ENCODE measurements at regions not wholly inside any gene's neighbourhood (a gene's known extent, or its start where the extent isn't known, plus 50 kb on each side); places are given as distances from the start of the nearest gene placed in this dataset.

- H3K4me3 Mint-ChIP-seq (ENCODE audit: unreplicated experiment): no peak overlapping the region
- DNase-seq (ENCODE audit: unreplicated experiment): no peak
- H3K36me3 Mint-ChIP-seq (ENCODE audit: insufficient read depth, unreplicated experiment): no peaks in the 10 kb centered on the region
- TF ChIP-seq CTCF (IDR thresholded peaks at IDR 0.05; ENCODE audit: unreplicated experiment): no peak
- no peaks in the 10 kb centered on the region for H3K9me3 Mint-ChIP-seq (ENCODE audit: unreplicated experiment)
- H3K27ac Mint-ChIP-seq (ENCODE audit: low read depth, unreplicated experiment): peak overlapping the region; percentile 44
- no TSS peak for BruUV-seq (replicated peaks)
- no peaks in the 10 kb centered on the region for H3K4me1 Mint-ChIP-seq (ENCODE audit: insufficient read depth, unreplicated experiment)
- ChIA-PET CTCF (no interaction called here), POLR2A (no interaction called here)
- intact Hi-C loops (cut with micrococcal nuclease): no loop called here
- H3K27me3 Mint-ChIP-seq (ENCODE audit: insufficient read depth, unreplicated experiment): no peaks in the 10 kb centered on the region
Measured at GRCh38 chr10:65723525-65723924, 1202.3 kb upstream of the LRRTM3 start.

GRCh38 chr10:65735382-65735781 is 1190.5 kb upstream of the LRRTM3 start:
- Mint-ChIP-seq H3K4me1 (ENCODE audit: insufficient read depth, unreplicated experiment) (no peaks in the 10 kb centered on the region), H3K4me3 (ENCODE audit: unreplicated experiment) (no peak overlapping the region), H3K9me3 (ENCODE audit: unreplicated experiment) (no peaks in the 10 kb centered on the region), H3K27ac (ENCODE audit: low read depth, unreplicated experiment) (no peak overlapping the region), H3K27me3 (ENCODE audit: insufficient read depth, unreplicated experiment) (no peaks in the 10 kb centered on the region), H3K36me3 (ENCODE audit: insufficient read depth, unreplicated experiment) (no peaks in the 10 kb centered on the region)
- intact Hi-C loops (cut with micrococcal nuclease): no loop called here
- no TSS peak for BruUV-seq (replicated peaks)
- CTCF ChIA-PET: interaction anchor here (0.6 to 0.7 kb wide), 2 partner anchors 248 to 414 kb away, joined by 3 to 5 read pairs; no protein-coding TSS in a partner anchor
- TF ChIP-seq CTCF (IDR thresholded peaks at IDR 0.05; ENCODE audit: unreplicated experiment): no peak
- POLR2A ChIA-PET: no interaction called here
- no peak for DNase-seq (ENCODE audit: unreplicated experiment)

GRCh38 chr10:65742906-65743305 is 1182.9 kb upstream of the LRRTM3 start:
- no peak for TF ChIP-seq CTCF (IDR thresholded peaks at IDR 0.05; ENCODE audit: unreplicated experiment)
- Mint-ChIP-seq H3K4me1 (ENCODE audit: insufficient read depth, unreplicated experiment) (no peaks in the 10 kb centered on the region), H3K27ac (ENCODE audit: low read depth, unreplicated experiment) (no peak overlapping the region), H3K4me3 (ENCODE audit: unreplicated experiment) (no peak overlapping the region), H3K27me3 (ENCODE audit: insufficient read depth, unreplicated experiment) (no peaks in the 10 kb centered on the region), H3K9me3 (ENCODE audit: unreplicated experiment) (no peaks in the 10 kb centered on the region), H3K36me3 (ENCODE audit: insufficient read depth, unreplicated experiment) (no peaks in the 10 kb centered on the region)
- no TSS peak for BruUV-seq (replicated peaks)
- CTCF ChIA-PET: interaction anchor here (0.7 kb wide), 1 partner anchor 1960 kb away, joined by 3 read pairs; no protein-coding TSS in a partner anchor
- no peak for DNase-seq (ENCODE audit: unreplicated experiment)
- intact Hi-C loops (cut with micrococcal nuclease): no loop called here
- POLR2A ChIA-PET: interaction anchor here (1.0 kb wide), 1 partner anchor 9 kb away, joined by 3 read pairs; no protein-coding TSS in a partner anchor

GRCh38 chr10:65751218-65751617 is 1174.6 kb upstream of the LRRTM3 start:
- no TSS peak for BruUV-seq (replicated peaks)

More at GRCh38 chr10:65751218-65751617, 1174.6 kb upstream of the LRRTM3 start:
- Mint-ChIP-seq H3K4me1 (ENCODE audit: insufficient read depth, unreplicated experiment) (peaks cover 16% of the 10 kb centered on the region), H3K9me3 (ENCODE audit: unreplicated experiment) (no peaks in the 10 kb centered on the region), H3K27ac (ENCODE audit: low read depth, unreplicated experiment) (peak overlapping the region; percentile 69), H3K4me3 (ENCODE audit: unreplicated experiment) (no peak overlapping the region), H3K27me3 (ENCODE audit: insufficient read depth, unreplicated experiment) (no peaks in the 10 kb centered on the region), H3K36me3 (ENCODE audit: insufficient read depth, unreplicated experiment) (no peaks in the 10 kb centered on the region)
- POLR2A ChIA-PET: interaction anchor here (0.7 to 1.1 kb wide), 3 partner anchors 8 to 84 kb away, joined by 3 read pairs; no protein-coding TSS in a partner anchor
- TF ChIP-seq CTCF (IDR thresholded peaks at IDR 0.05; ENCODE audit: unreplicated experiment): no peak
- CTCF ChIA-PET: interaction anchor here (0.8 to 1.0 kb wide), 2 partner anchors 13 to 1711 kb away, joined by 3 to 4 read pairs; no protein-coding TSS in a partner anchor
- intact Hi-C loops (cut with micrococcal nuclease): no loop called here
- peak; percentile 56 for DNase-seq (ENCODE audit: unreplicated experiment)

Data from MCF 10A (cell line).